A549 (cell line): ENCODE measurements at regions not wholly inside any gene's neighbourhood (a gene's known extent, or its start where the extent isn't known, plus 50 kb on each side); places are given as distances from the start of the nearest gene placed in this dataset.
"Not testable (repeated sequence)": the region's sequence is repeated elsewhere in the genome, so short reads cannot be mapped to it uniquely, and the experiment has no call there.

Experiments
- ATAC-seq, 2 experiments: fragments of 200-7000 bp in 1 of 2; fragments of >200 bp in 1 of 2; cut with Nextera tagmentation in 1 of 2; cut with Tn5 transposase in 1 of 2; 3 replicates each; pipeline versions ENCODE4 v1.8.0 to v1.9.1; 2018 to 2020; ENCODE audit warnings: mild to moderate bottlenecking in 1 of 2, moderate library complexity in 1 of 2
- CTCF ChIA-PET: fragments of 300-600 bp; sonication (Branson Sonifier 250); formaldehyde crosslinking; extraction: SDS; loops from one replicate; lab custom pipeline; 2021; ENCODE audit warnings: antibody characterized with exemption, inconsistent platforms; lab: Yijun Ruan, JAX
- POLR2A ChIA-PET: fragments of 350-600 bp; formaldehyde crosslinking; extraction: SDS; loops from one replicate; lab custom pipeline; 2021; ENCODE audit warnings: antibody characterized with exemption, inconsistent platforms; lab: Yijun Ruan, JAX
- DNase-seq, 2 experiments: peaks; one replicate each; pipeline versions ENCODE4 v3.0.0 to v3.0.0-alpha.2; 2011 to 2016; ENCODE audit warnings: low read depth in 1 of 2, low spot score in 1 of 2
- FAIRE-seq: peaks from 2 replicates; lab custom pipeline; 2011; peaks lifted over from hg19 to GRCh38; lab: Jason Lieb, UNC
- H3K27ac ChIP-seq, 2 experiments: fragments of >200 bp; sonication (Bioruptor Twin); formaldehyde crosslinking; 3 replicates each; pipeline ENCODE4 v1.5.1; 2016 to 2017
- H3K4me1 ChIP-seq: fragments of >200 bp; sonication (Bioruptor Twin); formaldehyde crosslinking; 3 replicates; pipeline ENCODE4 v1.6.1; 2016
- H3K4me2 ChIP-seq: fragments of >200 bp; sonication (Bioruptor Twin); formaldehyde crosslinking; 3 replicates; pipeline ENCODE4 v1.6.1; 2016
- H3K4me3 ChIP-seq: fragments of >200 bp; sonication (Bioruptor Twin); formaldehyde crosslinking; 3 replicates; pipeline ENCODE4 v1.5.1; 2016
- H3K9me3 ChIP-seq: fragments of >200 bp; sonication (Bioruptor Twin); formaldehyde crosslinking; 3 replicates; pipeline ENCODE4 v1.6.1; 2016
- WGBS: methylation state at CpG from one replicate; pipeline ENCODE4 v1.1.6; 2017; ENCODE audit errors: missing lambda C conversion rate; 5-methylcytosine and 5-hydroxymethylcytosine counted together

GRCh38 chr21:5250128-5250527 lies 5271.3 kb upstream of the TPTE start:
- 11% methylated on average over 1 of the region's 1 CpG for WGBS
- FAIRE-seq, H3K4me1 ChIP-seq, H3K27ac ChIP-seq, H3K4me3 ChIP-seq, H3K4me2 ChIP-seq, DNase-seq, POLR2A ChIA-PET, CTCF ChIA-PET, ATAC-seq, H3K9me3 ChIP-seq: not testable (repeated sequence)

- 25% methylated on average over 3 of the region's 3 CpGs for WGBS
- H3K4me3 ChIP-seq, POLR2A ChIA-PET, H3K9me3 ChIP-seq, H3K4me2 ChIP-seq, DNase-seq, CTCF ChIA-PET, H3K4me1 ChIP-seq, ATAC-seq, FAIRE-seq, H3K27ac ChIP-seq: not testable (repeated sequence)
These were observed 5270.2 kb upstream of the TPTE start for GRCh38 chr21:5251162-5251561.

GRCh38 chr21:5251866-5252265 lies 5269.5 kb upstream of the TPTE start:
- H3K27ac ChIP-seq, H3K4me2 ChIP-seq, CTCF ChIA-PET, FAIRE-seq, H3K9me3 ChIP-seq, H3K4me1 ChIP-seq, H3K4me3 ChIP-seq, DNase-seq, ATAC-seq, POLR2A ChIA-PET: not testable (repeated sequence)
- WGBS: 0% methylated on average over 1 of the region's 1 CpG
